ENCODE measurements at regions not wholly inside any gene's neighbourhood (a gene's known extent, or its start where the extent isn't known, plus 50 kb on each side); places are given as distances from the start of the nearest gene placed in this dataset.

GRCh38 chr3:135805752-135806151 is 159.8 kb upstream of the PPP2R3A start:
- H3K9ac ChIP-seq (ENCODE audit: low read depth in 1 of 2, low read length in 2 of 2), result no peak overlapping the region
- 85% methylated on average over 3 of the region's 3 CpGs for WGBS
- no peaks in the 10 kb centered on the region for H3K4me1 ChIP-seq (ENCODE audit: control insufficient read depth in 4 of 4, insufficient read depth in 4 of 4, low read length in 3 of 4)
- peaks cover 0 to 5% (median 0%) of the 10 kb centered on the region in 4 donors for H3K27me3 ChIP-seq (ENCODE audit: control insufficient read depth in 4 of 4, insufficient read depth in 4 of 4, low read length in 3 of 4)
- DNase-seq (ENCODE audit: low spot score), result no peak
- no peak for TF ChIP-seq TAF1 (conservative IDR thresholded peaks at IDR 0.05)
- TF ChIP-seq, protein P1, sequence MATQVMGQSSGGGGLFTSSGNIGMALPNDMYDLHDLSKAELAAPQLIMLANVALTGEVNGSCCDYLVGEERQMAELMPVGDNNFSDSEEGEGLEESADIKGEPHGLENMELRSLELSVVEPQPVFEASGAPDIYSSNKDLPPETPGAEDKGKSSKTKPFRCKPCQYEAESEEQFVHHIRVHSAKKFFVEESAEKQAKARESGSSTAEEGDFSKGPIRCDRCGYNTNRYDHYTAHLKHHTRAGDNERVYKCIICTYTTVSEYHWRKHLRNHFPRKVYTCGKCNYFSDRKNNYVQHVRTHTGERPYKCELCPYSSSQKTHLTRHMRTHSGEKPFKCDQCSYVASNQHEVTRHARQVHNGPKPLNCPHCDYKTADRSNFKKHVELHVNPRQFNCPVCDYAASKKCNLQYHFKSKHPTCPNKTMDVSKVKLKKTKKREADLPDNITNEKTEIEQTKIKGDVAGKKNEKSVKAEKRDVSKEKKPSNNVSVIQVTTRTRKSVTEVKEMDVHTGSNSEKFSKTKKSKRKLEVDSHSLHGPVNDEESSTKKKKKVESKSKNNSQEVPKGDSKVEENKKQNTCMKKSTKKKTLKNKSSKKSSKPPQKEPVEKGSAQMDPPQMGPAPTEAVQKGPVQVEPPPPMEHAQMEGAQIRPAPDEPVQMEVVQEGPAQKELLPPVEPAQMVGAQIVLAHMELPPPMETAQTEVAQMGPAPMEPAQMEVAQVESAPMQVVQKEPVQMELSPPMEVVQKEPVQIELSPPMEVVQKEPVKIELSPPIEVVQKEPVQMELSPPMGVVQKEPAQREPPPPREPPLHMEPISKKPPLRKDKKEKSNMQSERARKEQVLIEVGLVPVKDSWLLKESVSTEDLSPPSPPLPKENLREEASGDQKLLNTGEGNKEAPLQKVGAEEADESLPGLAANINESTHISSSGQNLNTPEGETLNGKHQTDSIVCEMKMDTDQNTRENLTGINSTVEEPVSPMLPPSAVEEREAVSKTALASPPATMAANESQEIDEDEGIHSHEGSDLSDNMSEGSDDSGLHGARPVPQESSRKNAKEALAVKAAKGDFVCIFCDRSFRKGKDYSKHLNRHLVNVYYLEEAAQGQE (IDR thresholded peaks at IDR 0.05), result no peak
- TF ChIP-seq FOXA1 (IDR thresholded peaks at IDR 0.05), result no peak
- TF ChIP-seq YY1 (IDR thresholded peaks at IDR 0.05), result no peak
- no peak for TF ChIP-seq HNF4G (IDR thresholded peaks at IDR 0.05)
- no peak for TF ChIP-seq HNF4A (conservative IDR thresholded peaks at IDR 0.05)
- TF ChIP-seq JUND (IDR thresholded peaks at IDR 0.05), result no peak
- TF ChIP-seq RXRA (IDR thresholded peaks at IDR 0.05), result no peak
- no peak for TF ChIP-seq SP1 (IDR thresholded peaks at IDR 0.05)
- no peak overlapping the region for H3K27ac ChIP-seq (ENCODE audit: low read depth in 1 of 2, low read length in 2 of 2)
- no peaks in the 10 kb centered on the region for H3K36me3 ChIP-seq (ENCODE audit: control insufficient read depth in 4 of 4, insufficient read depth in 3 of 4, low read depth in 1 of 4, low read length in 3 of 4)
- no peaks in the 10 kb centered on the region for H3K9me3 ChIP-seq (ENCODE audit: control insufficient read depth in 4 of 4, low read length in 3 of 4)
- H3K4me3 ChIP-seq (ENCODE audit: low read depth in 1 of 3, low read length in 3 of 3), result no peak overlapping the region

DNA sequence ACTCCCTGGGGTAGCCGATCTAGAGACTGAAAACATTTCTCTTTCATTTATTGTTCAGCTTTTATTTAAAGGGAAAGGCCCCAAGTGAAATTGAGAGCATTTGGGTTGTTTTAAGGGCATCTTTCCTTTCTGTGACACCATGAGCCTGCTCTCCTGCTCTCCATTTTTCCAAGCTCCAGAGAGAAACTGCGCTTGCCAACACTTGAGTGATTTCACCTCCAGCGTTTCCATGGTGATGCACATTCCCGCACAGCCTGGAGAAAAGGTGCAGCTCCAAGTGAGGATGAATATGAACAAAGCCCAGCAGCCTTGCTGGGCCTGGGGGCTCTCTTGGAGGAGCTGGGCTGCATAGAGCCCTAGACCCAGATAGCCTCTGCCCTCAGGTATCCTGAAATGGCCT is 159.2 kb upstream of the PPP2R3A start:
- peaks cover 0 to 5% (median 0%) of the 10 kb centered on the region in 4 donors for H3K27me3 ChIP-seq (ENCODE audit: control insufficient read depth in 4 of 4, insufficient read depth in 4 of 4, low read length in 3 of 4)
- no peak overlapping the region for H3K27ac ChIP-seq (ENCODE audit: low read depth in 1 of 2, low read length in 2 of 2)
- H3K4me3 ChIP-seq (ENCODE audit: low read depth in 1 of 3, low read length in 3 of 3), result no peak overlapping the region
- WGBS, result 63% methylated on average over 4 of the region's 4 CpGs
- no peaks in the 10 kb centered on the region for H3K4me1 ChIP-seq (ENCODE audit: control insufficient read depth in 4 of 4, insufficient read depth in 4 of 4, low read length in 3 of 4)
- no peak overlapping the region for H3K9ac ChIP-seq (ENCODE audit: low read depth in 1 of 2, low read length in 2 of 2)
- H3K36me3 ChIP-seq (ENCODE audit: control insufficient read depth in 4 of 4, insufficient read depth in 3 of 4, low read depth in 1 of 4, low read length in 3 of 4), result no peaks in the 10 kb centered on the region
- no peak for TF ChIP-seq SP1 (IDR thresholded peaks at IDR 0.05)
- no peak for DNase-seq (ENCODE audit: low spot score)
- H3K9me3 ChIP-seq (ENCODE audit: control insufficient read depth in 4 of 4, low read length in 3 of 4), result no peaks in the 10 kb centered on the region

DNA sequence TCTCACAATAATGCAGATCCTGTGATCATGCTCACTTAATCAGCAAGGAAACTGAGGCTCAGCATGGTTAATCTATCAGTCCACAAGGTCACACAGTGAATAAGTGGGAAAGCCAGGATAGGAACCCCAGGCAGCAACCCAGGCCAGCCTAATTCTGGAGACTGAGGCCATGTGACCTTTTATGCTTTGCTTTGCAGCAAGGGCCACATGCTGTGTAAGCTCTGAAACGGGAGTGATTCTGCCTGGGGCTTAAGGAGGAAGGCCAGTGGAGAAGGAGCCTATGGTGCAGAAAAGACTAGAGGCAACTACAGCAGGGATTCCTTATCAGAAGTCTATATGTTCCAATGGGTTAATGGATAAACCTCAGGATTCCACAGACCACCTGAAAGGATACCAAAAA is 157.6 kb upstream of the PPP2R3A start:
- no peak for DNase-seq (ENCODE audit: low spot score)
- Histone ChIP-seq H3K9ac (ENCODE audit: low read depth in 1 of 2, low read length in 2 of 2) (no peak overlapping the region), H3K27ac (ENCODE audit: low read depth in 1 of 2, low read length in 2 of 2) (no peak overlapping the region), H3K36me3 (ENCODE audit: control insufficient read depth in 4 of 4, insufficient read depth in 3 of 4, low read depth in 1 of 4, low read length in 3 of 4) (no peaks in the 10 kb centered on the region), H3K9me3 (ENCODE audit: control insufficient read depth in 4 of 4, low read length in 3 of 4) (no peaks in the 10 kb centered on the region), H3K27me3 (ENCODE audit: control insufficient read depth in 4 of 4, insufficient read depth in 4 of 4, low read length in 3 of 4) (peaks cover 0 to 5% (median 0%) of the 10 kb centered on the region in 4 donors), H3K4me3 (ENCODE audit: low read depth in 1 of 3, low read length in 3 of 3) (no peak overlapping the region), H3K4me1 (ENCODE audit: control insufficient read depth in 4 of 4, insufficient read depth in 4 of 4, low read length in 3 of 4) (no peaks in the 10 kb centered on the region)
- WGBS, result 18% methylated on average over 1 of the region's 1 CpG
- TF ChIP-seq RXRA (IDR thresholded peaks at IDR 0.05) (no peak), NR2F2 (IDR thresholded peaks at IDR 0.05) (no peak), SP1 (IDR thresholded peaks at IDR 0.05) (no peak), GABPA (IDR thresholded peaks at IDR 0.05 in 1 of 2, conservative IDR thresholded peaks at IDR 0.05 in 1 of 2) (no peak), EGR1 (IDR thresholded peaks at IDR 0.05; ENCODE audit: low read depth in 2 of 2) (no peak)
- TF ChIP-seq, protein P2, sequence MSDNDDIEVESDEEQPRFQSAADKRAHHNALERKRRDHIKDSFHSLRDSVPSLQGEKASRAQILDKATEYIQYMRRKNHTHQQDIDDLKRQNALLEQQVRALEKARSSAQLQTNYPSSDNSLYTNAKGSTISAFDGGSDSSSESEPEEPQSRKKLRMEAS (IDR thresholded peaks at IDR 0.05), result no peak
- TF ChIP-seq, protein P3, sequence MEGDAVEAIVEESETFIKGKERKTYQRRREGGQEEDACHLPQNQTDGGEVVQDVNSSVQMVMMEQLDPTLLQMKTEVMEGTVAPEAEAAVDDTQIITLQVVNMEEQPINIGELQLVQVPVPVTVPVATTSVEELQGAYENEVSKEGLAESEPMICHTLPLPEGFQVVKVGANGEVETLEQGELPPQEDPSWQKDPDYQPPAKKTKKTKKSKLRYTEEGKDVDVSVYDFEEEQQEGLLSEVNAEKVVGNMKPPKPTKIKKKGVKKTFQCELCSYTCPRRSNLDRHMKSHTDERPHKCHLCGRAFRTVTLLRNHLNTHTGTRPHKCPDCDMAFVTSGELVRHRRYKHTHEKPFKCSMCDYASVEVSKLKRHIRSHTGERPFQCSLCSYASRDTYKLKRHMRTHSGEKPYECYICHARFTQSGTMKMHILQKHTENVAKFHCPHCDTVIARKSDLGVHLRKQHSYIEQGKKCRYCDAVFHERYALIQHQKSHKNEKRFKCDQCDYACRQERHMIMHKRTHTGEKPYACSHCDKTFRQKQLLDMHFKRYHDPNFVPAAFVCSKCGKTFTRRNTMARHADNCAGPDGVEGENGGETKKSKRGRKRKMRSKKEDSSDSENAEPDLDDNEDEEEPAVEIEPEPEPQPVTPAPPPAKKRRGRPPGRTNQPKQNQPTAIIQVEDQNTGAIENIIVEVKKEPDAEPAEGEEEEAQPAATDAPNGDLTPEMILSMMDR (IDR thresholded peaks at IDR 0.05; ENCODE audit: low read depth, low read length, missing input control), result no peak

All from liver (tissue), 8 donors.